ENCODE measurements at regions not wholly inside any gene's neighbourhood (a gene's known extent, or its start where the extent isn't known, plus 50 kb on each side); places are given as distances from the start of the nearest gene placed in this dataset.
"Not testable (repeated sequence)": the region's sequence is repeated elsewhere in the genome, so short reads cannot be mapped to it uniquely, and the experiment has no call there.

DNA sequence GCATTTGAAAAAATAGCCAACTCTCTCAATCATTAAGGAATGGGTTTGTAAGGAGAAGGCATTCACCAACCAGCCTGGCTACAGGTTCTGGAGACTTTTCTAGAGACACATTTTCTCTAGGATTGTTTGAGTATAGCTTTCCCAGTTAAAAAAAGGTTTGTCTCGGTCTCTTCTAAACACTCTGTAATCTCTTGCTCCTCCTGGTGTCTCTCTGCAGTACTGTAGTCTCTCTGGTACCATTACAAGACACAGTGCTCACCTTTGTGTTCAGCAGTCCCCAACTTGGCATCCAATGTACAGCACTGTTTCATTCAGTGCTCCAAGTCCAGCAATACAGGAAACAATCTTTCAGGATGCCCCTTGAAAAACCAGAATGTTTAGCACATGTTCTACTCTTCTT lies 534.4 kb downstream of the ZNF385D start:
- no peaks in the 10 kb centered on the region for H3K27me3 ChIP-seq (replicated peaks in 1 of 2; ENCODE audit: control insufficient read depth in 2 of 2, insufficient read depth in 2 of 2, low read length in 1 of 2)
- ATAC-seq, result peak; percentile 61
- no peak for FAIRE-seq
- no peak overlapping the region for H2AFZ ChIP-seq (ENCODE audit: control insufficient read depth, low read depth, low read length)
- TF ChIP-seq, protein P1, sequence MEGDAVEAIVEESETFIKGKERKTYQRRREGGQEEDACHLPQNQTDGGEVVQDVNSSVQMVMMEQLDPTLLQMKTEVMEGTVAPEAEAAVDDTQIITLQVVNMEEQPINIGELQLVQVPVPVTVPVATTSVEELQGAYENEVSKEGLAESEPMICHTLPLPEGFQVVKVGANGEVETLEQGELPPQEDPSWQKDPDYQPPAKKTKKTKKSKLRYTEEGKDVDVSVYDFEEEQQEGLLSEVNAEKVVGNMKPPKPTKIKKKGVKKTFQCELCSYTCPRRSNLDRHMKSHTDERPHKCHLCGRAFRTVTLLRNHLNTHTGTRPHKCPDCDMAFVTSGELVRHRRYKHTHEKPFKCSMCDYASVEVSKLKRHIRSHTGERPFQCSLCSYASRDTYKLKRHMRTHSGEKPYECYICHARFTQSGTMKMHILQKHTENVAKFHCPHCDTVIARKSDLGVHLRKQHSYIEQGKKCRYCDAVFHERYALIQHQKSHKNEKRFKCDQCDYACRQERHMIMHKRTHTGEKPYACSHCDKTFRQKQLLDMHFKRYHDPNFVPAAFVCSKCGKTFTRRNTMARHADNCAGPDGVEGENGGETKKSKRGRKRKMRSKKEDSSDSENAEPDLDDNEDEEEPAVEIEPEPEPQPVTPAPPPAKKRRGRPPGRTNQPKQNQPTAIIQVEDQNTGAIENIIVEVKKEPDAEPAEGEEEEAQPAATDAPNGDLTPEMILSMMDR (IDR thresholded peaks at IDR 0.05 in 2 of 3, conservative IDR thresholded peaks at IDR 0.05 in 1 of 3; ENCODE audit: control insufficient read depth in 2 of 3, extremely low read depth in 1 of 3, insufficient read depth in 1 of 3, low read depth in 3 of 3, low read length in 3 of 3), result peak in 2 of 3 experiments; percentile 3 to 33; a peak in 2 of 6 replicates
- TF ChIP-seq, protein P2, sequence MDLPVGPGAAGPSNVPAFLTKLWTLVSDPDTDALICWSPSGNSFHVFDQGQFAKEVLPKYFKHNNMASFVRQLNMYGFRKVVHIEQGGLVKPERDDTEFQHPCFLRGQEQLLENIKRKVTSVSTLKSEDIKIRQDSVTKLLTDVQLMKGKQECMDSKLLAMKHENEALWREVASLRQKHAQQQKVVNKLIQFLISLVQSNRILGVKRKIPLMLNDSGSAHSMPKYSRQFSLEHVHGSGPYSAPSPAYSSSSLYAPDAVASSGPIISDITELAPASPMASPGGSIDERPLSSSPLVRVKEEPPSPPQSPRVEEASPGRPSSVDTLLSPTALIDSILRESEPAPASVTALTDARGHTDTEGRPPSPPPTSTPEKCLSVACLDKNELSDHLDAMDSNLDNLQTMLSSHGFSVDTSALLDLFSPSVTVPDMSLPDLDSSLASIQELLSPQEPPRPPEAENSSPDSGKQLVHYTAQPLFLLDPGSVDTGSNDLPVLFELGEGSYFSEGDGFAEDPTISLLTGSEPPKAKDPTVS (IDR thresholded peaks at IDR 0.05; ENCODE audit: low read depth, low read length), result no peak
- TF ChIP-seq, protein P3, sequence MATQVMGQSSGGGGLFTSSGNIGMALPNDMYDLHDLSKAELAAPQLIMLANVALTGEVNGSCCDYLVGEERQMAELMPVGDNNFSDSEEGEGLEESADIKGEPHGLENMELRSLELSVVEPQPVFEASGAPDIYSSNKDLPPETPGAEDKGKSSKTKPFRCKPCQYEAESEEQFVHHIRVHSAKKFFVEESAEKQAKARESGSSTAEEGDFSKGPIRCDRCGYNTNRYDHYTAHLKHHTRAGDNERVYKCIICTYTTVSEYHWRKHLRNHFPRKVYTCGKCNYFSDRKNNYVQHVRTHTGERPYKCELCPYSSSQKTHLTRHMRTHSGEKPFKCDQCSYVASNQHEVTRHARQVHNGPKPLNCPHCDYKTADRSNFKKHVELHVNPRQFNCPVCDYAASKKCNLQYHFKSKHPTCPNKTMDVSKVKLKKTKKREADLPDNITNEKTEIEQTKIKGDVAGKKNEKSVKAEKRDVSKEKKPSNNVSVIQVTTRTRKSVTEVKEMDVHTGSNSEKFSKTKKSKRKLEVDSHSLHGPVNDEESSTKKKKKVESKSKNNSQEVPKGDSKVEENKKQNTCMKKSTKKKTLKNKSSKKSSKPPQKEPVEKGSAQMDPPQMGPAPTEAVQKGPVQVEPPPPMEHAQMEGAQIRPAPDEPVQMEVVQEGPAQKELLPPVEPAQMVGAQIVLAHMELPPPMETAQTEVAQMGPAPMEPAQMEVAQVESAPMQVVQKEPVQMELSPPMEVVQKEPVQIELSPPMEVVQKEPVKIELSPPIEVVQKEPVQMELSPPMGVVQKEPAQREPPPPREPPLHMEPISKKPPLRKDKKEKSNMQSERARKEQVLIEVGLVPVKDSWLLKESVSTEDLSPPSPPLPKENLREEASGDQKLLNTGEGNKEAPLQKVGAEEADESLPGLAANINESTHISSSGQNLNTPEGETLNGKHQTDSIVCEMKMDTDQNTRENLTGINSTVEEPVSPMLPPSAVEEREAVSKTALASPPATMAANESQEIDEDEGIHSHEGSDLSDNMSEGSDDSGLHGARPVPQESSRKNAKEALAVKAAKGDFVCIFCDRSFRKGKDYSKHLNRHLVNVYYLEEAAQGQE (IDR thresholded peaks at IDR 0.05; ENCODE audit: low read depth, low read length), result no peak
- no peak for TF ChIP-seq PML (IDR thresholded peaks at IDR 0.05; ENCODE audit: low read length)
- no peak for TF ChIP-seq BACH1 (IDR thresholded peaks at IDR 0.05; ENCODE audit: borderline replicate concordance)
- peak; percentile 10; the same call in 1 of the 2 replicates for TF ChIP-seq SMC3 (IDR thresholded peaks at IDR 0.05; ENCODE audit: borderline replicate concordance, low read length)
- TF ChIP-seq RAD21 (IDR thresholded peaks at IDR 0.05; ENCODE audit: insufficient read depth, low read depth, low read length), result 0 out of 2 replicates have a peak, but pooled peaks have one; percentile 23
- TF ChIP-seq MXI1 (IDR thresholded peaks at IDR 0.05; ENCODE audit: low read depth, low read length), result no peak
- ChIA-PET SMC1A (ENCODE audit: uncharacterized antibody, unreplicated experiment) (interaction anchor here (0.8 to 1.9 kb wide), 3 partner anchors 8 to 266 kb away, joined by 3 to 4 read pairs (median 3); no protein-coding TSS in a partner anchor), RAD21 (ENCODE audit: unreplicated experiment) (no interaction called here), POLR2A (no interaction called here), CTCF (interaction anchor here (0.6 kb wide), 1 partner anchor 201 kb away, joined by 3 read pairs; no protein-coding TSS in a partner anchor)
- no peak overlapping the region for H3K9ac ChIP-seq (ENCODE audit: control insufficient read depth, insufficient read depth, low read length)
- DNase-seq (ENCODE audit: low read depth, low spot score), result no peak
- no peak overlapping the region for H3K4me3 ChIP-seq
- in situ Hi-C loops (cut with MboI) (no loop called here), intact Hi-C loops (cut with micrococcal nuclease; ENCODE audit: unreplicated experiment) (loop anchor here (5.0 kb wide), 1 partner anchor 704 kb away; no protein-coding TSS in a partner anchor)
- H4K20me1 ChIP-seq (ENCODE audit: control insufficient read depth, insufficient read depth), result no peaks in the 10 kb centered on the region
- WGBS (ENCODE audit: insufficient coverage, insufficient replicate concordance, low lambda C conversion rate, missing lambda C conversion rate), result 0% methylated on average over 1 of the region's 1 CpG
- no peaks in the 10 kb centered on the region for H3K36me3 ChIP-seq (ENCODE audit: control insufficient read depth in 2 of 2, insufficient read depth in 2 of 2, low read length in 1 of 2)
- H3K4me1 ChIP-seq (ENCODE audit: control insufficient read depth, insufficient read depth, low read length), result no peaks in the 10 kb centered on the region
- no TSS peak for BruUV-seq (replicated peaks)
- no peaks in the 10 kb centered on the region for H3K9me3 ChIP-seq (replicated peaks; ENCODE audit: control insufficient read depth, insufficient read depth, low read length)
- H3K79me2 ChIP-seq (ENCODE audit: control insufficient read depth, insufficient read depth, low read length), result no peaks in the 10 kb centered on the region
- no peak overlapping the region for H3K27ac ChIP-seq (ENCODE audit: control insufficient read depth, insufficient read depth)
- H3K4me2 ChIP-seq (ENCODE audit: control insufficient read depth, insufficient read depth), result no peak overlapping the region

DNA sequence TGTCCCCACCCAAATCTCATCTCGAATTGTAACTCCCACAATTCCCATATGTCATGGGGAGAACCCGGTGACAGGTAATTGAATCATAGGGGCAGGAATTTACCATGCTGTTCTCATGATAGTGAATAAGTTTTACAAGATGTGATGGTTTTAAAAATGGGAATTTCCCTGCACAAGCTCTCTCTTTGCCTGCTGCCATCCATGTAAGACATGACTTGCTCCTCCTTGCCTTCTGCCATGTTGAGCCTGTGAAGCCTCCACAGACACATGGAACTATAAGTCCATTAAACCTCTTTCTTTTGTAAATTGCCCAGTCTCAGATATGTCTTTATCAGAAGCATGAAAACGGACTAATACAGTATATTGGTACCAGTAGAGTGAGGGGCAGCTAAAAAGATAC lies 546.9 kb downstream of the ZNF385D start:
- FAIRE-seq; intact Hi-C loops (cut with micrococcal nuclease; ENCODE audit: unreplicated experiment); BruUV-seq (replicated peaks); H3K4me2 ChIP-seq (ENCODE audit: control insufficient read depth, insufficient read depth); POLR2A ChIA-PET; RAD21 ChIA-PET (ENCODE audit: unreplicated experiment); H3K9ac ChIP-seq (ENCODE audit: control insufficient read depth, insufficient read depth, low read length); ATAC-seq; H4K20me1 ChIP-seq (ENCODE audit: control insufficient read depth, insufficient read depth); H3K79me2 ChIP-seq (ENCODE audit: control insufficient read depth, insufficient read depth, low read length); SMC1A ChIA-PET (ENCODE audit: uncharacterized antibody, unreplicated experiment); CTCF ChIA-PET; H3K4me3 ChIP-seq; H3K9me3 ChIP-seq (replicated peaks; ENCODE audit: control insufficient read depth, insufficient read depth, low read length); H2AFZ ChIP-seq (ENCODE audit: control insufficient read depth, low read depth, low read length); in situ Hi-C loops (cut with MboI); H3K4me1 ChIP-seq (ENCODE audit: control insufficient read depth, insufficient read depth, low read length); DNase-seq (ENCODE audit: low read depth, low spot score); H3K36me3 ChIP-seq (ENCODE audit: control insufficient read depth in 2 of 2, insufficient read depth in 2 of 2, low read length in 1 of 2); H3K27ac ChIP-seq (ENCODE audit: control insufficient read depth, insufficient read depth); H3K27me3 ChIP-seq (replicated peaks in 1 of 2; ENCODE audit: control insufficient read depth in 2 of 2, insufficient read depth in 2 of 2, low read length in 1 of 2): not testable (repeated sequence)
- WGBS (ENCODE audit: insufficient coverage, insufficient replicate concordance, low lambda C conversion rate, missing lambda C conversion rate), result 15% methylated on average over 3 of the region's 3 CpGs
